ENCODE measurements at regions not wholly inside any gene's neighbourhood (a gene's known extent, or its start where the extent isn't known, plus 50 kb on each side); places are given as distances from the start of the nearest gene placed in this dataset.

DNA sequence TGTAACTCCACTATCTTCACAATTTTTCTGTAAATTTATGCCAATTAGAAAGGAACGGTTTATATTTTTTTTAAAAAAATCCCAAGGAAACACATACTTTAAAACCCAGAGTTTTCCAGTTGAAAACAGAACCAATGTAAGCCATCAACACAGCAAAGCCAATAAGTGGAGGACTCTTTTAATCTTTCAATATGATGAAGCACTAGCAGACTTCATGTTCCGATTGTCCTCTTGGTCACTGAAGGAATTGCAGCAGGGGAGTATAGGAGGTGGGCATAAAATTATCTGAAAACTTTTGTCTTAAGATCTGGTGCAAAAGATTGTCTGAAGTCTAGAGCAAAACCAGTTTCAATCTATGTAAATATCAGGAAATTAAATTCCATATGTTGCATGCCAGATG, 102.1 kb upstream of the PAPPA start:
- TF ChIP-seq, protein P1, sequence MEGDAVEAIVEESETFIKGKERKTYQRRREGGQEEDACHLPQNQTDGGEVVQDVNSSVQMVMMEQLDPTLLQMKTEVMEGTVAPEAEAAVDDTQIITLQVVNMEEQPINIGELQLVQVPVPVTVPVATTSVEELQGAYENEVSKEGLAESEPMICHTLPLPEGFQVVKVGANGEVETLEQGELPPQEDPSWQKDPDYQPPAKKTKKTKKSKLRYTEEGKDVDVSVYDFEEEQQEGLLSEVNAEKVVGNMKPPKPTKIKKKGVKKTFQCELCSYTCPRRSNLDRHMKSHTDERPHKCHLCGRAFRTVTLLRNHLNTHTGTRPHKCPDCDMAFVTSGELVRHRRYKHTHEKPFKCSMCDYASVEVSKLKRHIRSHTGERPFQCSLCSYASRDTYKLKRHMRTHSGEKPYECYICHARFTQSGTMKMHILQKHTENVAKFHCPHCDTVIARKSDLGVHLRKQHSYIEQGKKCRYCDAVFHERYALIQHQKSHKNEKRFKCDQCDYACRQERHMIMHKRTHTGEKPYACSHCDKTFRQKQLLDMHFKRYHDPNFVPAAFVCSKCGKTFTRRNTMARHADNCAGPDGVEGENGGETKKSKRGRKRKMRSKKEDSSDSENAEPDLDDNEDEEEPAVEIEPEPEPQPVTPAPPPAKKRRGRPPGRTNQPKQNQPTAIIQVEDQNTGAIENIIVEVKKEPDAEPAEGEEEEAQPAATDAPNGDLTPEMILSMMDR (IDR thresholded peaks at IDR 0.05; ENCODE audit: low read depth, low read length, missing input control), result no peak
- TF ChIP-seq, protein P2, sequence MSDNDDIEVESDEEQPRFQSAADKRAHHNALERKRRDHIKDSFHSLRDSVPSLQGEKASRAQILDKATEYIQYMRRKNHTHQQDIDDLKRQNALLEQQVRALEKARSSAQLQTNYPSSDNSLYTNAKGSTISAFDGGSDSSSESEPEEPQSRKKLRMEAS (IDR thresholded peaks at IDR 0.05), result no peak
- TF ChIP-seq FOXA1 (IDR thresholded peaks at IDR 0.05) (no peak), EGR1 (IDR thresholded peaks at IDR 0.05; ENCODE audit: low read depth in 2 of 2) (no peak), JUND (IDR thresholded peaks at IDR 0.05) (no peak), RXRA (IDR thresholded peaks at IDR 0.05) (no peak), TAF1 (conservative IDR thresholded peaks at IDR 0.05) (no peak)

All from liver (tissue), 3 donors.